GM12873 (cell line): ENCODE measurements at regions not wholly inside any gene's neighbourhood (a gene's known extent, or its start where the extent isn't known, plus 50 kb on each side); places are given as distances from the start of the nearest gene placed in this dataset.

Experiments used
- CTCF ChIP-seq: IDR thresholded peaks from 2 replicates; pipeline ENCODE4 v1.5.1; 2012; ENCODE audit warnings: low read depth, mild to moderate bottlenecking, moderate library complexity, low read length, control low read depth; ENCODE audit not compliant: insufficient read depth; ENCODE audit errors: missing control alignments

- no peak for TF ChIP-seq CTCF
Observed at GRCh38 chr3:154901278-154901677, 178.8 kb upstream of the MME start.

- TF ChIP-seq CTCF: no peak
Observed at GRCh38 chr3:154900816-154901215, 179.3 kb upstream of the MME start.

GRCh38 chr3:154898916-154899315 is 181.2 kb upstream of the MME start:
- TF ChIP-seq CTCF: no peak

GRCh38 chr3:154898443-154898842 is 181.7 kb upstream of the MME start:
- TF ChIP-seq CTCF: no peak

GRCh38 chr3:154893813-154894212 is 186.3 kb upstream of the MME start:
- TF ChIP-seq CTCF: no peak

- TF ChIP-seq CTCF: no peak
Observed at GRCh38 chr3:154889227-154889634, 190.9 kb upstream of the MME start.

GRCh38 chr3:154887869-154888268 is 192.2 kb upstream of the MME start:
- TF ChIP-seq CTCF: no peak

GRCh38 chr3:154886437-154886836 is 193.7 kb upstream of the MME start:
- TF ChIP-seq CTCF: no peak
